H1 (cell line): ENCODE measurements at regions not wholly inside any gene's neighbourhood (a gene's known extent, or its start where the extent isn't known, plus 50 kb on each side); places are given as distances from the start of the nearest gene placed in this dataset.

ENCODE experiments used
- CTCF ChIA-PET: fragments of 300-600 bp; sonication (Branson Sonifier 250); formaldehyde crosslinking; loops from one replicate; lab custom pipeline; 2021; ENCODE audit not compliant: partially characterized antibody; lab: Charles Lee
- POLR2A ChIA-PET: fragments of 300-600 bp; sonication (Branson Sonifier 250); formaldehyde crosslinking; loops from one replicate; lab custom pipeline; 2021; ENCODE audit warnings: inconsistent platforms; ENCODE audit not compliant: partially characterized antibody; lab: Charles Lee
- DNase-seq, 2 experiments: peaks; one replicate each; pipeline versions ENCODE4 v3.0.0 to v3.0.0-alpha.2; 2010 to 2022; ENCODE audit warnings: low spot score in 2 of 2, low read depth in 1 of 2, mixed read lengths in 1 of 2
- FAIRE-seq: peaks from 2 replicates; lab custom pipeline; 2011; peaks lifted over from hg19 to GRCh38; lab: Jason Lieb, UNC
- H2AFZ ChIP-seq: 2 replicates; pipeline ENCODE4 v1.8.1; 2012; ENCODE audit warnings: low read length, inconsistent platforms
- H2AK5ac ChIP-seq: 2 replicates; pipeline ENCODE4 v1.6.1; 2013; ENCODE audit warnings: low read depth, low read length
- H2BK120ac ChIP-seq: replicated peaks from 2 replicates; pipeline ENCODE3; 2013; ENCODE audit warnings: low read depth, low read length, inconsistent platforms
- H2BK12ac ChIP-seq: 2 replicates; pipeline ENCODE4 v1.6.1; 2013; ENCODE audit warnings: low read depth, low read length
- H2BK15ac ChIP-seq: 2 replicates; pipeline ENCODE4 v1.6.1; 2013; ENCODE audit warnings: low read length
- H2BK20ac ChIP-seq: 2 replicates; pipeline ENCODE4 v1.6.1; 2013; ENCODE audit warnings: low read length
- H2BK5ac ChIP-seq: 2 replicates; pipeline ENCODE4 v1.6.1; 2013; ENCODE audit warnings: low read depth, low read length
- H3K14ac ChIP-seq: 2 replicates; pipeline ENCODE4 v1.6.1; 2013; ENCODE audit warnings: inconsistent platforms; ENCODE audit not compliant: insufficient read length
- H3K18ac ChIP-seq: 2 replicates; pipeline ENCODE4 v1.6.1; 2013; ENCODE audit warnings: low read length; ENCODE audit errors: extremely low read depth
- H3K23ac ChIP-seq: 2 replicates; pipeline ENCODE4 v1.6.1; 2013; ENCODE audit warnings: inconsistent platforms; ENCODE audit not compliant: insufficient read length
- H3K23me2 ChIP-seq: 2 replicates; pipeline ENCODE4 v1.6.1; 2013; ENCODE audit warnings: low read depth, low read length
- H3K27ac ChIP-seq: 2 replicates; pipeline ENCODE4 v1.6.1; 2011; ENCODE audit warnings: low read depth, low read length, inconsistent platforms
- H3K27me3 ChIP-seq, 4 experiments: replicated peaks in 1 of 4; 1 replicate in 1 of 4; 2 replicates in 3 of 4; pipeline versions ENCODE4 v1.6.1 to v1.8.1; 2011 to 2013; ENCODE audit warnings: low read length in 3 of 4, mild to moderate bottlenecking in 3 of 4, inconsistent platforms in 2 of 4, mixed read lengths in 2 of 4, moderate library complexity in 1 of 4; ENCODE audit not compliant: control insufficient read depth in 3 of 4, insufficient read depth in 3 of 4; ENCODE audit errors: extremely low read depth in 1 of 4
- H3K36me3 ChIP-seq, 4 experiments: 2 replicates each; pipeline versions ENCODE4 v1.6.1 to v1.8.1; 2011 to 2013; ENCODE audit warnings: mild to moderate bottlenecking in 4 of 4, low read length in 3 of 4, moderate library complexity in 2 of 4, control low read depth in 1 of 4, inconsistent platforms in 1 of 4; ENCODE audit not compliant: insufficient read depth in 4 of 4, control insufficient read depth in 2 of 4
- H3K4ac ChIP-seq: replicated peaks from 2 replicates; pipeline ENCODE3; 2013; ENCODE audit warnings: low read length, low read depth, mixed read lengths, inconsistent platforms; ENCODE audit not compliant: insufficient read length
- H3K4me1 ChIP-seq, 4 experiments: replicated peaks in 1 of 4; 1 replicate in 1 of 4; 2 replicates in 3 of 4; pipeline versions ENCODE4 v1.6.1 to v1.8.1; 2011 to 2013; ENCODE audit warnings: low read length in 3 of 4, inconsistent platforms in 2 of 4, mixed read lengths in 1 of 4; ENCODE audit not compliant: insufficient read depth in 4 of 4, control insufficient read depth in 3 of 4
- H3K4me2 ChIP-seq, 2 experiments: 2 replicates each; pipeline versions ENCODE4 v1.6.1 to v1.8.1; 2011 to 2013; ENCODE audit warnings: low read depth in 2 of 2, low read length in 2 of 2, control low read depth in 1 of 2, inconsistent platforms in 1 of 2, mild to moderate bottlenecking in 1 of 2; ENCODE audit not compliant: insufficient read depth in 1 of 2
- H3K4me3 ChIP-seq, 4 experiments: fragments of 200-600, 300-600 bp in 1 of 4; sonication (generic), shearing (Covaris generic), sonication (Bioruptor Twin) in 1 of 4; 2 replicates each; pipeline versions ENCODE4 v1.5.1 to v1.8.1; 2011 to 2016; ENCODE audit warnings: low read length in 4 of 4, low read depth in 3 of 4, control low read depth in 2 of 4, inconsistent platforms in 2 of 4, mild to moderate bottlenecking in 2 of 4, mixed read lengths in 1 of 4, moderate library complexity in 1 of 4; ENCODE audit not compliant: insufficient read depth in 2 of 4; ENCODE audit errors: extremely low read depth in 1 of 4
- H3K56ac ChIP-seq: replicated peaks from 2 replicates; pipeline ENCODE3; 2013; ENCODE audit warnings: low read depth, mild to moderate bottlenecking, mixed read lengths, low read length, inconsistent platforms; ENCODE audit not compliant: insufficient read length
- H3K79me1 ChIP-seq: 2 replicates; pipeline ENCODE4 v1.6.1; 2013; ENCODE audit warnings: low read depth, low read length, control low read depth
- H3K79me2 ChIP-seq, 2 experiments: 2 replicates each; pipeline versions ENCODE4 v1.6.1 to v1.8.1; 2012 to 2013; ENCODE audit warnings: low read length in 2 of 2, mild to moderate bottlenecking in 2 of 2, inconsistent platforms in 1 of 2; ENCODE audit not compliant: insufficient read depth in 2 of 2, control insufficient read depth in 1 of 2
- H3K9ac ChIP-seq, 4 experiments: replicated peaks in 1 of 4; 1 replicate in 1 of 4; 2 replicates in 3 of 4; pipeline versions ENCODE4 v1.6.1 to v1.8.1; 2011 to 2013; ENCODE audit warnings: low read depth in 3 of 4, low read length in 3 of 4, control low read depth in 2 of 4, mild to moderate bottlenecking in 2 of 4, moderate library complexity in 2 of 4, inconsistent platforms in 1 of 4; ENCODE audit errors: extremely low read depth in 1 of 4
- H3K9me3 ChIP-seq, 2 experiments: 2 replicates each; pipeline versions ENCODE4 v1.6.1 to v1.8.1; 2012 to 2013; ENCODE audit warnings: mild to moderate bottlenecking in 2 of 2, moderate library complexity in 2 of 2, control low read depth in 1 of 2, inconsistent platforms in 1 of 2, low read depth in 1 of 2, low read length in 1 of 2, mixed read lengths in 1 of 2; ENCODE audit not compliant: insufficient read depth in 2 of 2
- H4K20me1 ChIP-seq, 2 experiments: replicated peaks in 1 of 2; 2 replicates each; pipeline versions ENCODE3 to v1.8.1; 2011 to 2013; ENCODE audit warnings: inconsistent platforms in 2 of 2, low read length in 2 of 2, mild to moderate bottlenecking in 1 of 2; ENCODE audit not compliant: insufficient read depth in 2 of 2, control insufficient read depth in 1 of 2
- H4K5ac ChIP-seq: 2 replicates; pipeline ENCODE4 v1.6.1; 2013; ENCODE audit warnings: low read length, low read depth, mixed read lengths, inconsistent platforms; ENCODE audit not compliant: insufficient read length
- H4K8ac ChIP-seq: 2 replicates; pipeline ENCODE4 v1.8.0; 2013; ENCODE audit warnings: mild to moderate bottlenecking, moderate library complexity, low read length, inconsistent platforms; ENCODE audit not compliant: insufficient read depth; ENCODE audit errors: extremely low read depth
- H4K91ac ChIP-seq: replicated peaks from 2 replicates; pipeline ENCODE3; 2013; ENCODE audit warnings: low read length, mixed read lengths, inconsistent platforms; ENCODE audit not compliant: insufficient read length
- MAFK ChIP-seq: IDR thresholded peaks from 2 replicates; pipeline ENCODE4 v1.6.1; 2012; ENCODE audit warnings: low read depth, mild to moderate bottlenecking, improper control_type of control experiment, low read length
- USF2 ChIP-seq: IDR thresholded peaks from 2 replicates; pipeline ENCODE4 v1.6.1; 2011; ENCODE audit warnings: low read length, improper control_type of control experiment
- TF ChIP-seq, protein P1 (sequence below): IDR thresholded peaks from 2 replicates; pipeline ENCODE4 v1.6.1; 2011; ENCODE audit warnings: low read depth, mild to moderate bottlenecking, low read length; ENCODE audit not compliant: insufficient read depth

DNA sequence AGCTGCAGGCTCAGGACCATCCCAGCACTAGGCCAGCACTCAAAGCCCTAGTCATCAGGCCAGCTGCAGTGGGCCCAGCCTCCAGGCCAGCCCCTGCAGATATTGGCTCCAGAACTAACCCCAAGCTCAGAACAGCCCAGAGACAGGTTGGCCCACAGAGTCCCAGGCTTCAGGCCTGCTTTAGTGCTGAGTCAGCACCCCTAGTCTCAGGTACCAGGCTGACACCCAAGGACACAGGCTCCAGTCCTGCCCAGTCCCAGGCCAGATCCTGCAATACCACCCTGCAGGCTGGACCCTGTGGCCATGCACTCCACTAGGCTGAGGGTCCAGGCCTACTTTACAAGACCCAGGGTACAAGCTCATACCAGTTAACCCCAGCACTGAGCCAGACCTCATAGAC is 234.4 kb upstream of the GPRIN3 start:
- ChIA-PET POLR2A (no interaction called here), CTCF (interaction anchor here (0.8 to 3.2 kb wide), 3 partner anchors 16 to 361 kb away, joined by 3 to 13 read pairs (median 4); no protein-coding TSS in a partner anchor)
- Histone ChIP-seq H3K4me1 (no peaks in the 10 kb centered on the region), H4K8ac (no peak overlapping the region), H3K23ac (no peak overlapping the region), H3K9ac (no peak overlapping the region), H3K23me2 (no peaks in the 10 kb centered on the region), H2BK12ac (no peak overlapping the region), H2BK120ac (no peak overlapping the region), H3K4ac (no peak overlapping the region), H4K5ac (no peak overlapping the region), H3K79me1 (no peaks in the 10 kb centered on the region), H3K79me2 (no peaks in the 10 kb centered on the region), H2AK5ac (no peak overlapping the region), H2BK5ac (no peak overlapping the region), H3K56ac (no peak overlapping the region), H3K27me3 (no peaks in the 10 kb centered on the region), H3K36me3 (no peaks in the 10 kb centered on the region), H2BK20ac (no peak overlapping the region), H3K27ac (no peak overlapping the region), H3K18ac (no peak overlapping the region), H4K91ac (no peak overlapping the region), H3K14ac (no peak overlapping the region), H4K20me1 (no peaks in the 10 kb centered on the region), H2AFZ (no peak overlapping the region), H2BK15ac (no peak overlapping the region), H3K4me2 (no peak overlapping the region), H3K9me3 (no peaks in the 10 kb centered on the region), H3K4me3 (no peak overlapping the region)
- DNase-seq: no peak
- no peak for FAIRE-seq
- TF ChIP-seq MAFK: peak; percentile 85
- TF ChIP-seq, protein P1, sequence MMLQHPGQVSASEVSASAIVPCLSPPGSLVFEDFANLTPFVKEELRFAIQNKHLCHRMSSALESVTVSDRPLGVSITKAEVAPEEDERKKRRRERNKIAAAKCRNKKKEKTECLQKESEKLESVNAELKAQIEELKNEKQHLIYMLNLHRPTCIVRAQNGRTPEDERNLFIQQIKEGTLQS: no peak
- TF ChIP-seq USF2: no peak
- TF ChIP-seq, all 59 proteins: peak for 1
